ENCODE measurements at regions not wholly inside any gene's neighbourhood (a gene's known extent, or its start where the extent isn't known, plus 50 kb on each side); places are given as distances from the start of the nearest gene placed in this dataset.

- no peak for DNase-seq
Observed at GRCh38 chr17:70797166-70797565, 627.8 kb downstream of the KCNJ2 start.

- no peak for DNase-seq
Observed at GRCh38 chr17:70804161-70804560, 634.8 kb downstream of the KCNJ2 start.

- DNase-seq: no peak
Observed at GRCh38 chr17:70808596-70808995, 639.3 kb downstream of the KCNJ2 start.

GRCh38 chr17:70810609-70811008, 641.3 kb downstream of the KCNJ2 start:
- no peak for DNase-seq

GRCh38 chr17:70813355-70813930, 644.1 kb downstream of the KCNJ2 start:
- no peak for DNase-seq

GRCh38 chr17:70819183-70819582, 649.9 kb downstream of the KCNJ2 start:
- no peak for DNase-seq

- no peak for DNase-seq
Observed at GRCh38 chr17:70820276-70820675, 650.9 kb downstream of the KCNJ2 start.

GRCh38 chr17:70825321-70826125, 656.2 kb downstream of the KCNJ2 start:
- peak; percentile 45 for DNase-seq

GRCh38 chr17:70829876-70830275, 660.5 kb downstream of the KCNJ2 start:
- DNase-seq: no peak

- no peak for DNase-seq
Observed at GRCh38 chr17:70834039-70834438, 664.7 kb downstream of the KCNJ2 start.

- DNase-seq: no peak
Observed at GRCh38 chr17:70848785-70849184, 679.5 kb downstream of the KCNJ2 start.

GRCh38 chr17:70855401-70856054, 686.2 kb downstream of the KCNJ2 start:
- DNase-seq: no peak

GRCh38 chr17:70857351-70857750, 688.0 kb downstream of the KCNJ2 start:
- DNase-seq: no peak

GRCh38 chr17:70859829-70860228, 690.5 kb downstream of the KCNJ2 start:
- no peak for DNase-seq

- DNase-seq: no peak
Observed at GRCh38 chr17:70862295-70862694, 693.0 kb downstream of the KCNJ2 start.

GRCh38 chr17:70863436-70864248, 694.3 kb downstream of the KCNJ2 start:
- no peak for DNase-seq

GRCh38 chr17:70865993-70866804, 696.9 kb downstream of the KCNJ2 start:
- no peak for DNase-seq

GRCh38 chr17:70868149-70868548, 698.8 kb downstream of the KCNJ2 start:
- DNase-seq: no peak

GRCh38 chr17:70869402-70870085, 700.2 kb downstream of the KCNJ2 start:
- no peak for DNase-seq

- no peak for DNase-seq
Observed at GRCh38 chr17:70871180-70871818, 702.0 kb downstream of the KCNJ2 start.

All from muscle of arm (tissue), 1 donor.